GM12865 (cell line): ENCODE measurements at regions not wholly inside any gene's neighbourhood (a gene's known extent, or its start where the extent isn't known, plus 50 kb on each side); places are given as distances from the start of the nearest gene placed in this dataset.
"Not testable (repeated sequence)": the region's sequence is repeated elsewhere in the genome, so short reads cannot be mapped to it uniquely, and the experiment has no call there.

Experiments used
- DNase-seq: peaks from one replicate; pipeline ENCODE4 v3.0.0; 2010; ENCODE audit warnings: low read depth
- H3K4me3 ChIP-seq: 2 replicates; pipeline ENCODE4 v1.5.1; 2011; ENCODE audit warnings: mild to moderate bottlenecking, low read depth, low read length, control low read depth
- TF ChIP-seq, protein P1 (sequence below): IDR thresholded peaks from 2 replicates; pipeline ENCODE4 v1.5.1; 2011; ENCODE audit warnings: low read length, control low read depth, low read depth, inconsistent platforms; ENCODE audit not compliant: insufficient read depth; ENCODE audit errors: missing control alignments

DNA sequence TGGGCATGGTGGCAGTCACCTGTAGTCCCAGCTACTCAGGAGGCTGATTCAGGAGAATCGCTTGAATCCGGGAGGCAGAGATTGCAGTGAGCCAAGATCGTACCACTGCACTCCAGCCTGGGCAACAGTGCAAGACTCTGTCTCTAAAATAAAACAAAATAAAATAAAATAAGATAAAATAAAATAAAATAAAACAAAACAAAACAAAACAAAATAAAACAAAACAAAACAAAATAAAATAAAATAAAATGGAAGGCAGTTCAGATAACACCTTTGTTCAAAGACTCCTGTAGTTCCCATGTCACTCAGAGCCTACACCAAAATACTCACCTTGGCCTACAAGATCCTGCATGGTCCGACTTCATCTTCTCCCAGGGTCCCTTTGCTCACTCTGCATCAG, 61.3 kb downstream of the SYF2 start:
- DNase-seq, H3K4me3 ChIP-seq: not testable (repeated sequence)

DNA sequence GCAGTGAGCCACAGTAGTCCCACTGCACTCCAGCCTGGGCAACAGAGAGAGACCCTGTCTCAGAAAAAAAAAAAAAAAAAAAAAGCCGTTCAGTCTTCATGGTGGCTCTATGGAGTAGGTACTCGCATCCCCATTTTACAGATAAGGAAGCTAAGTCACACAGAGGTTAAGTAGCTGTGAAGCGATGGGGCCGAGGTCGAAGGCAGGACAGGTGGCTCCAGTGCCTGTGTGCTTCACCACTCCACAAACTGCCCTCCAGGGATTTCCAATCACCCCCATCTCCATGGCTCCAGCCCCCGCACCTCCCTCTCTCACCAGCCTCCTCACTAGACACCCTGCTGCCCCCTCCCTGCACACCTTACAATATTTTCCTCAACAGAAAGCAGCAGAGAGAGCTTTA, 61.9 kb downstream of the SYF2 start:
- no peak overlapping the region for H3K4me3 ChIP-seq
- TF ChIP-seq, protein P1, sequence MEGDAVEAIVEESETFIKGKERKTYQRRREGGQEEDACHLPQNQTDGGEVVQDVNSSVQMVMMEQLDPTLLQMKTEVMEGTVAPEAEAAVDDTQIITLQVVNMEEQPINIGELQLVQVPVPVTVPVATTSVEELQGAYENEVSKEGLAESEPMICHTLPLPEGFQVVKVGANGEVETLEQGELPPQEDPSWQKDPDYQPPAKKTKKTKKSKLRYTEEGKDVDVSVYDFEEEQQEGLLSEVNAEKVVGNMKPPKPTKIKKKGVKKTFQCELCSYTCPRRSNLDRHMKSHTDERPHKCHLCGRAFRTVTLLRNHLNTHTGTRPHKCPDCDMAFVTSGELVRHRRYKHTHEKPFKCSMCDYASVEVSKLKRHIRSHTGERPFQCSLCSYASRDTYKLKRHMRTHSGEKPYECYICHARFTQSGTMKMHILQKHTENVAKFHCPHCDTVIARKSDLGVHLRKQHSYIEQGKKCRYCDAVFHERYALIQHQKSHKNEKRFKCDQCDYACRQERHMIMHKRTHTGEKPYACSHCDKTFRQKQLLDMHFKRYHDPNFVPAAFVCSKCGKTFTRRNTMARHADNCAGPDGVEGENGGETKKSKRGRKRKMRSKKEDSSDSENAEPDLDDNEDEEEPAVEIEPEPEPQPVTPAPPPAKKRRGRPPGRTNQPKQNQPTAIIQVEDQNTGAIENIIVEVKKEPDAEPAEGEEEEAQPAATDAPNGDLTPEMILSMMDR, result no peak
- no peak for DNase-seq

DNA sequence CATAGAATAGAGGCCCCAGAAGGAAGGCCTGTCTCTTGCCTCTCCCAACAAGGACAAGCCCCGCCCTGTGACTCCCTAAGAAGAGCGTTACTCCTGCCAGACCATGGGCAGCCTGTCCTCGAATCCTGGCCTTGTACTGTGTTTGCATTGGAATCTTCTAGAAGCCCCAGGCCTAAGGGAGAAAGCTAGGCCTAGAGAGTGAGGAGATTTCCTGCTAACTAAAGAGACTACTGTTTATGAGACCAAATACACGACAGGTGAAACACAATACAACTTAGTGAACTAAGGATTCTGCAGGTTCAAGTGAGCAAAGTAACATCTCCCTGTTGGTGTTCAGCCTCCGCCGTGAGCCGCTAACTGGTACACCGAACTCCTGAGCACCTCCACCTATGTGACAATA, 62.7 kb downstream of the SYF2 start:
- TF ChIP-seq, protein P1, result no peak
- H3K4me3 ChIP-seq, result no peak overlapping the region
- DNase-seq, result no peak

DNA sequence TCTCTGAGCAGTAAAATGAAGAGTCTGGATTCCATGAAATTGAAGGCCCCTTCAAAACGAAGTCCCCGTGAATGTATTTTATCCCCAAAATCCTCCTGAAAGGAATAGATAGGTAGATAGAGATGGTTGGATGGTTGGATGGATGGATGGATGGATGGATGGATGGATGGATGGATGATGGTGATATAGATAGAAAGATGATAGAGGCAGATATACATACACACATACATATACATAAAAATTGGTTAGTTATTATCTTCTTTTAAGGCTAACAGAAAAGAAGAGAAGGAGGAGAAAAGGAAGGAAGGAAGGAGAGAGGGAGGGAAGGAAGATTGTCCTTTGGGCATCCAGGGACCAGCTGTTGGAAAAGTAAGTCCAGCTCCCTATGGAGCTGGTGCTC, 63.1 kb downstream of the SYF2 start:
- H3K4me3 ChIP-seq, result no peak overlapping the region
- TF ChIP-seq, protein P1, result no peak
- DNase-seq, result no peak

DNA sequence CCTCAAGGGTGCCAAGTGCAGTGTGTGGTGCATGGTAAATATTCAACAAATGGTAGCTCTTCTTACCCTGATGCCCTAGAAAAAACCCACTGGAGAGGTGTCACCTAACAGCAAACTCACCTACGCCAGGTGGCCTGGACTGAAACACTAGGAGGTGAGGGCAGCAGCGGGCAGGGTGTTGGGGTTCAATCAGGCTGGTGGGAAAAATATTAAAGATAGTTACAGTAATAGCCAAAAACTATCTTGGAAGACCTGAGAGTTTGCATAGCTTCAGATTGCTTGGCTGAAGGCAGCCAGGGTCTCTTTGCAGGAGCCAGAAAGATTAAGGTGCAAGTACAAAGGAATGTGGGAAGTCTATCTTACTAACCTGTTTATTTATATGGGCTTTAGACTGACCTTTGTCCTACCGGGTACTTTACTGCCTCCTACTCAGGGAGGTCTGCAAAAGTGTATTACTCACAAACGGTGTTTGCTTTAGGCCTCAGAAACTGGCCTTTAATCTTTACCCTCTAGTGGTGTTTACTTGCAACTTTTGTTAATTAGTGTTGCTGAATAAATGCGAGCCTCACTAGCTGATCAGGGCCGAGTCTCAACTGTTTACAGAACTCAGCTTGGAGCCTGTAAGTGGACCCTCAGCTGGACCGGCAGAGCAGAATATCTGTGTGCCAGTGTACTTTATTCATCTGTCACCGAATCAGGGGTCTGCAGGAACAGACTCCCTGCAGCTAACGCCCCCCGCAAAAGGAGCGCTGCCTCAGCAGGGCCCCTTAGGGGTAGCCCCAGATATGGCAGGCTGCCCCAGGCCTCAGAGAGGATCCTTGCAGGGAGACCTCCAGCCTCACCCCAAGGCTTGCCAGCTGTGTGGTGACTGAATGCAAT, 63.9 kb downstream of the SYF2 start:
- no peak overlapping the region for H3K4me3 ChIP-seq
- no peak for DNase-seq
- TF ChIP-seq, protein P1, result no peak

DNA sequence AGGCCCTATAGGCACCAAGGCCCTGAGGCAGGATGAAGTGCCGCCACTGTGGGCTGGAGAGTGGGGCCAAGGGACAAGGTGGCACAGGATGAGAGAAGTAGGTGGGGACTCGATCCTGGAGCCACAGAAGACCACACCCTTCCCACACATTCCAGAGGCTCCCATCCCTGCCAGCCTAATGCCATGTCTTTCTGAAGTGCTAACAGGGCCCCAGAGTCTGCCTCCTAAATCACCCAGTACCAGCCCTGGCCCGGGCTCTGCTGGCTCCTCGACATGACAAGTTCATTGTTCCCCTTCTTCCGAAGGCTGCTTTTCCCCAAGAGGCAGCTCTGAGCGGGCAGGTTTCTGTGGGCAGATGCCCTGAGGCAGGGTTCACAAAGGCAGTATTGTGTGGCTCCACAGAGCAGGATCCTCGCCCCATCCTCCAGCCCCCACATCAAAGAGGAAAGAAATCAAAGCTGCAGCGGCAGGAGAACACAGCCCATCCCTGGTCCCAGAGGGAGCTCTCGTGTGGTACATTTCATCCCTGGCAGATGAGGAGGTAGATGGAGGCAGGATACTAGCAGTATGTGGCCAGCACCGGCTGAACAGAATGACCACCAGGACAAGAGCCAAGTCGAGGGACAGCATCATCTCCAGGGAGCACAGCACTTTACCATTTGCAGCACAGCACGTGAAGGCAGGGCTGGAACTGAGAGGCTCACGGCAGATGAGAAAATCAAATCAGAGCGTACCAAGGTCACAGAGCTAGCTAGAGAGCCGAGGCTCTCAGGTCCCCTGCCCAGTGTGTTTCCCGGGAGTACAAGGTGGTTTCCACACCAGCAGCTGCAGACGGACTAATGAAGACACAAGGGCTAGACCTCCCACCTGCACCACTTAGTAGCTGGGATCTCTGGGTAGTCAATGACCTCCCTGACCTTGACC, 64.8 kb downstream of the SYF2 start:
- TF ChIP-seq, protein P1, result no peak
- DNase-seq, result no peak
- no peak overlapping the region for H3K4me3 ChIP-seq

DNA sequence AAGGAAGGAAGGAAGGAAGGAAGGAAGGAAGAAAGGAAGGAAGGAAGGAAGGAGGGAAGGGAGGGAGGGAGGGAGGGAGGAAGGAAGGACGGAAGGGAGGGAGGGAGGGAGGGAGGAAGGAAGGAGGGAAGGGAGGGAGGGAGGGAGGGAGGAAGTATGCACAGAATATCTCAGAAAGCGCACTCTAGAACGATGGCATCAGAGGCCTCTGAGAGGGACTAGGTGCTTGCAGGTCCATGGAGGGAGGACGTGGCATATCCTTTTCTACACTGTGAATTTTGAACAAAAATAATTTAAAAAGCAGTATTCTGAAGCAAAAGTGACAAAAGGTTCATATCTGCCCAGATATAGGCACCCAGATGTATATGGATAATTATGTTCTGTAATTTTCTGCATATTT, 65.5 kb downstream of the SYF2 start:
- TF ChIP-seq, protein P1, result no peak
- no peak for DNase-seq
- H3K4me3 ChIP-seq, result no peak overlapping the region
